Iris pigment epithelial cell (primary cell): ENCODE measurements at regions not wholly inside any gene's neighbourhood (a gene's known extent, or its start where the extent isn't known, plus 50 kb on each side); places are given as distances from the start of the nearest gene placed in this dataset.
"Not testable (repeated sequence)": the region's sequence is repeated elsewhere in the genome, so short reads cannot be mapped to it uniquely, and the experiment has no call there.

Experiments
- DNase-seq: peaks from one replicate; pipeline ENCODE4 v3.0.0-alpha.2; 2011; ENCODE audit warnings: low read depth

- no peak for DNase-seq
Observed at GRCh38 chr5:42894057-42894456, 82.4 kb upstream of the SELENOP start.

DNA sequence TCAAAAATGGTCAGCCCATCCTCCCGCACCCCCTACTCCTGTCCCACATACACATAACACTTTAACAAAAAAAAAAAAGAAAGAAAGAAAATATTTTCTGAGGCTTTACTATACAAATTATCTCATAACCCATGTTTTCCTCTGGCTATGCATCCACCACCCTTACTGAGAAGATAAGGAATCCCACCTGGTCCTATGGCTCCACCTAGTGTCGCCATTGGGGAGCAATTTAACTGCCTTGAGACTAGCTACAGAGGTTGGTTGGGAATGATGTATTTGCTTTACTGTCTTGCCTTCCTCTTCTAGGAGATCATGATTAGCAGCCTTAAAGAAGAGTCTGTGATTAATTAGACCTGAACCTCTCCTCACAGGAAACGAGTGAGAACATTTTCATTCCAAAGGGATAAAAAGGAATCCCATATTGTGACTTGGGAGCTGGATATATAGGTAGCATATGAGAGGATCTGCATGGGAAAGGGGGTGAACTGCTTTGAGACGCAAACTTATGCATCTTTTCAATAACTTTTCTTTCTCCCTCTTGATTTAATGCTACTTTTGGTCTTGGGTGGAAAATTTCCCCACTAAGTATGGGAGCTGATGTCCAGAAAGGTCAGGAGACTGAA is 77.7 kb upstream of the SELENOP start:
- DNase-seq, result peak; percentile 74

DNA sequence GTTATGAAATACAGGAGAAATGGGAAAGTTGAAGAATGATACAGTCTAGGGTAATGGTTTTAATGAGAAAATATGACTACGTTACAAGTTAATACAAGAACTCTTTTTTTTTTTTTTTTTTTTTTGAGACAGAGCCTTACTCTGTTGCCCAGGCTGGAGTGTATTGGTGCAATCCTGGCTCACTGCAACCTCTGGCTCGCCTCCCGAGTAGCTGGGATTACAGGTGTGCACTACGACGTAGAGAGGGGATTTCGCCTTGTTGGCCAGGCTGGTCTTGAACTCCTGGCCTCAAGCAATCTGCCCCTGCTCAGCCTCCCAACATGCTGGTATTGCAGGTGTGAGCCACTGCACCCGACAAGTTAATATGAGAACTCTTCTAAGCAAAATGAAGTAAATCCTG is 77.1 kb upstream of the SELENOP start:
- DNase-seq, result no peak

- peak; percentile 51 for DNase-seq
Observed at GRCh38 chr5:42887575-42887974, 75.9 kb upstream of the SELENOP start.

- no peak for DNase-seq
Observed at GRCh38 chr5:42887097-42887496, 75.4 kb upstream of the SELENOP start.

DNA sequence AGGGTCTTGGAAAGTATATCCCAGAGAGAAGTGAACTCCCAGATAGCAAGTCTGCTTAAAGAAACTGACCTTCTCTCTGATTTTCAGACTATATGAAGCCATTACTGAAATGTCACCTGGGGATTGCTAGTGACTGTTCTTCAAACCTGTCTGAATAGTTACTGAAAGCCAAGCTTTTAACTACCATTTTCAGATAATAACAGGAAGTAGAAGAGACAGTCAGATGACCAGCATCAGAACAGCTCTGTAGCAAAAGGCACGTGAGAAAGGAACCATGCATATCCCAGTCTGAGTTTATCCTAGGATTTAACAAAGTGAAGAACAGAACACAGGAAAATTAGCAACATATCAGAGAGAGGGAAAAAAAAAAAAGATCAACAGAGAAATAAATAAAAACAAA is 74.9 kb upstream of the SELENOP start:
- DNase-seq, result no peak

DNA sequence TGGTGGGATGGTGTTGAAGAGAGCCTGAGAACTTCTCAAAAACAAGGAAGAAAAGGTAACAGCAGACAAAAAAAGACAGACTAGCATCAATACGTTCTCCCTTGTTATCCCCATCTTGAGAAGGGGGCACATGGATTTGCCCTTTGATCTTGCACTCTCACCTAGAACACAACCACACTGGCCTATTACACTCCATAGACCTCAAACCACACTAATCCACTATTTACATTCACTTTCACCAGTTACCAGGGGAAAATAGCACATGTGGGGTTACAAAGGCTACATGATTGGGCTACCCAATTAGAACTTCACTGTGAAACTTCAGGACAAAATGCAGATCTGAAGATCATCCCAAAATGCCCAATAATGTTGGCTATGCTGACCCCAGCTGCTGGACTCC is 72.6 kb upstream of the SELENOP start:
- DNase-seq, result no peak

GRCh38 chr5:42881416-42882117 is 69.9 kb upstream of the SELENOP start:
- DNase-seq, result no peak

DNA sequence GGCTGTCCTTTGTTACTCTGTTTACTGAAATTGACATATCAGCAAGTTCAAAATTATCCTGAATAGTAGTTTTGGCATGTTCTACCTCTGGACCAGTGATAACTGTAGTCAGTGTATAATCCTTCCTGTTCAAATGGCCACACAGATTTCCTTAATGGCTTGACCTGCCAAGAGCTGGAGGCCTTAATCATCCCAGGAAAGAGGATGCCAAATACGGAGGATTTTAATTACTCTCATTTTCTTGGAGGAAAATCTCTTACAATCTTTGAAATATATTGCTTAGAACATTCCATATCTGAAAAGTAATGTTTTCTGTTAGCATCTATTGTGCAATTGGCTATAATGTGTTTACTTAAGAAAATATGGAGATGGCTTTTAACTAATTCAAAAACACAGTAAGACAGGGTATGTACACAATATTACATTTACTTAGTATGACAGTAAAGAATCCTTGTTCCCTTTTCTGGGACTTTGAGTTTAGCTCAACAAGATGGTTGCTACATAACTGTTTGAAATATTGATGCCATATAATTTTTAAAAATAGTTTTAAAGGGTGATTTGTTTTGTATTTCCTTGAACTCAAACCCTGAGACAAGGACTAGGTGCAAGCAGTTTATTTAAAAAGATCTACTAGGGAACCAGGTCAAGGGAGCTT is 68.9 kb upstream of the SELENOP start:
- no peak for DNase-seq

DNA sequence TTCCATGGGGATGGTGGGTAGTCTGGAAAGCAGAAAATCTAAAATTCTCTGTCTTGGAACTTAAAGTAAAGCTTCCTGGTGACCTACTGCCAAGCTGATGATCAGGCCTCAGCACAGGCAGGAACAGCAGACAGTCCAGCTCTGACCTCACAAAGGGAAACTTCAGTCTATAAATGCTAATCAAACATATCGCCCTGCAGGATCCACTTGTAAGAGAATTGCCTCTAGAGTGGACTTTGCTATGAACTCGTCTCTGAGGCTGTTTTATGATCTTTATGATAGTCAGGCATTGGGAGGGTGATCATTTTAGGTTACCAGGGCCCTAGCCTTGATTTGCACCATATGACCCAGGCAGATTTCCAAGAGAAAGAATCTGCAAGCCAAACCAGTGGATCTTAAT is 67.6 kb upstream of the SELENOP start:
- no peak for DNase-seq

DNA sequence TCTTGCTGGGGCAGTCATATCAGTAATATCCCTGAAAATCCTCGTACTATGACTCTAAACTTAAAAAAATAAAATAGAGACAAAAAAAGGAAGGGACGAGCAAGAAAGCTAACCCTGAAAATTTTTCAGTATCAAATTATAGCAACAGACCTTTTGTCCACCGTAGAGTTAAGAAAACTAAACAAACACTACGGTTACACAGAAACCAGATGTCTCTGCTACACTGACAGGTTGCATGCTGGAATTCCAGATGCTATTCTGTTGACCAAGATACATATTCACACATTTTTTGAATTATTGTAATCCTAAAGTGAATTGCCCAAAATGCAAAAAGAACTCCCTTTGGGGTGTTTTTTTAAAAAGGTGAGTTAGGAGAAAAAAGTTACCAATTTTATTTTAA is 66.9 kb upstream of the SELENOP start:
- DNase-seq, result no peak

DNA sequence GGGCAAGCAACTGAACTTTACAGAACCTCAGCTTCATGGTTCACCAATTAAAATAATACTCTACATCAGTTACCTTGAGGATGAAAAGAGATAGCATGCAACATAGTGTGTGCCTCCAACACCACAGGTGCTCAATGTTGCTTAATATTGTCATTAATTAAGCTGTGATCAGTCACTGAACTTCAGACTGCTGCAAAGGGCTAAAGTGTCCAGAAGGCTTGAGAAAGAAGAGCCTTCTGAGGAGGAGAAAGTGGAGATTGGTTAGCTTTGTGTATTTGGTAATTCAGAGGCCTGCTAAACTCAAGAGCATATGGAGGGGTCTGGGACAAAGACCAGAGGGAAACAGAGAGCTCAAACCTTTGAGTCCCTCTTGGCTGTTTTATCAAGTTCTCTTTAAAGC is 66.3 kb upstream of the SELENOP start:
- DNase-seq, result no peak

GRCh38 chr5:42877431-42877830 is 65.7 kb upstream of the SELENOP start:
- no peak for DNase-seq

DNA sequence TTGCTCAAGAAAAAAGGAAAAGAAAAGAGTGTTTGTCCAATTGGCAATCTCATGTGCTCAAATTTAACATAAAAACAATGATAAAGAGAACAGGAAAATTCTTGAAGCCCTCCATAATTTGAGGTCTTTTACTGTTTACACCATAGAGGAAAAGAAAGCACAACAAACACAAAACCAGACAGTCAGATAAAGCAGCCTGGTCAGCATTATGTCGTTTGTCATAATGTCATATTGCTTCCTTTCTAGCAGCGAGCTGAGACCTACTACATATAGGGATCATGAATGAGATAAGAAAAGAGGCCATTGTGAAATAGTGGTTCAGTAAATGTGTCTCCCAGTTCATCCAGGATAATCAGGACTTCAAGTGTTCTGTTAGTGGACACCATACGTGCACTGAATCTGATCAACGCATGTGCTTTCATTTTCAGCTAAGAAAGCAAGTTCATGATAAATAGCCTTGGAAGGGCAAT is 64.7 kb upstream of the SELENOP start:
- DNase-seq, result no peak

GRCh38 chr5:42875785-42876374 is 64.2 kb upstream of the SELENOP start:
- DNase-seq, result no peak

- no peak for DNase-seq
Observed at GRCh38 chr5:42875211-42875610, 63.5 kb upstream of the SELENOP start.

DNA sequence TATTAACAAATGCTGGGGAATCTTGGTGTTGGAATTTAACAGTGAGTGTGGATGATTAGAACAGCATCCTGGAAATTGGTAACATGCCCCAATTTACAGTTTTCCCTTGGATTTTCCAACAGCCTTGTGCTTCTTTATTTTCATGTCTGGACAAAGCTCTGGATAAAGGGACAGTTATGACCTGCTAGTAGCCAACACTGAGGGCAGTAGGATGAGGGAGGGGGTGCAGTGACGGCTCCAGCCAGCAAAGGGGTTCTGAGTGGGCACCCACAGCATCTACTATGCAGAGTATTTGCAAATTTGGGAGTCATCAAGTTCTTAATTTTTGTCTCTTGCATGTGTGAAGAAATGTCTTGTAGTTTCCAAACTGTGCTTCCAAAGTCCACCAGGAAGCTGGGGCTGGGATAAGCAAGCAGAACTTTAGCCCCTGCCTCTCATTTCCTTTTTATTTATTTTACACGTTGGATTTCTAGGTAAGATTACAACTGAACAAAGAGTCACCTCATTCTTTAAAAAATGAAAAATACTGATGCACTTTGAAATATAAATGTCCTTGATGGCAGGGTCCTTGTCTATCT is 63.0 kb upstream of the SELENOP start:
- no peak for DNase-seq

GRCh38 chr5:42872865-42873264 is 61.2 kb upstream of the SELENOP start:
- no peak for DNase-seq

- DNase-seq, result no peak
Observed at GRCh38 chr5:42870882-42871418, 59.3 kb upstream of the SELENOP start.

DNA sequence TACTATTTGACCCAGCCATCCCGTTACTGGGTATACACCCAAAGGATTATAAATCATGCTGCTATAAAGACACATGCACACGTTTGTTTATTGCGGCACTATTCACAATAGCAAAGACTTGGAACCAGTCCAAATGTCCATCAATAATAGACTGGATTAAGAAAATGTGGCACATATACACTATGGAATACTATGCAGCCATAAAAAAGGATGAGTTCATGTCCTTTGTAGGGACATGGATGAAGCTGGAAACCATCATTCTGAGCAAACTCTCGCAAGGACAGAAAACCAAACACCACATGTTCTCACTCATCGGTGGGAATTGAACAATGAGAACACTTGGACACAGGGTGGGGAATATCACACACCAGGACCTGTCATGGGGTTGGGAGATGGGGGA is 56.7 kb upstream of the SELENOP start:
- DNase-seq, result not testable (repeated sequence)

GRCh38 chr5:42864749-42865148 is 53.1 kb upstream of the SELENOP start:
- not testable (repeated sequence) for DNase-seq
